GM21367 (cell line): ENCODE measurements at regions not wholly inside any gene's neighbourhood (a gene's known extent, or its start where the extent isn't known, plus 50 kb on each side); places are given as distances from the start of the nearest gene placed in this dataset.

Experiments used
- ATAC-seq: cut with Tn5 transposase; IDR thresholded peaks from one replicate; pipeline ENCODE4 v1.9.1; 2021; ENCODE audit not compliant: unreplicated experiment

DNA sequence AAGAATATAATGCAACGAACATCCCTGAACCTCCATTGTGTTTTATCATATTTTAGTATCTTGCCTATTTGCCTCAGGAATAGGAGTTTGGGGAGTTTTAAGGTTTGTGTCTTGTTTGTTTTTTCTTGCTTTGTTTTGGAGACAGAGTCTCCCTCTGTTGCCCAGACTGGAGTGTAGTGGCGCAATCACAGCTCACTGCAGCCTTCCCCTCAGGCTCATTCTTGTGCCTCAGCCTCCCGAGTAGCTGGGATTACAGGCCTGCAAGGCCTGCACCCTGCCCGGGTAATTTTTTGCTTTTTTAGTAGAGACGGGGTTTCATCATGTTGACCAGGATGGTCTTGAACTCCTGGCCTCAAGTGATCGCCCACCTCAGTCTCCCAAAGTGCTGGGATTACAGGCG is 63.3 kb upstream of the CARMIL1 start:
- no peak for ATAC-seq

DNA sequence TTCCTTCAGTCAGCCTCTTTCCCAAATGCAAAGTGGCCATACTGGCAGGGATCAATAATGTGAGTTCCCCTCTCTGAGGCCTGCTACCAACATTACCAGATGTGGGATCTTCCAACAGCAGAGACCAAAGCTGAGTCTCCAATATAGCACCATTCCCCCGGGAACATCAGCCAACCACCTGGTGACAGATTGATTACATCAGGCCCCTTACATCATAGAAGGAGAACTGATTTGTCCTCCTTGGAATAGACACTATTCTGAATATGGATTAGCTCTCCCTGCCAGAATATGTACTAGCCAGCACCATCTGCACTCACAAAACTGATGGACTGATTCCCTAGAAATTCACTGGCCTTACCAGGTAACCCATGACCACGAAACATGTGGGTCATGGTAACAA is 61.9 kb upstream of the CARMIL1 start:
- no peak for ATAC-seq

GRCh38 chr6:25217829-25218228 is 61.3 kb upstream of the CARMIL1 start:
- no peak for ATAC-seq

GRCh38 chr6:25218346-25218745 is 60.8 kb upstream of the CARMIL1 start:
- no peak for ATAC-seq

- ATAC-seq, result no peak
These were observed 59.8 kb upstream of the CARMIL1 start for GRCh38 chr6:25219216-25219916.

GRCh38 chr6:25219917-25220278 is 59.3 kb upstream of the CARMIL1 start:
- ATAC-seq, result no peak

DNA sequence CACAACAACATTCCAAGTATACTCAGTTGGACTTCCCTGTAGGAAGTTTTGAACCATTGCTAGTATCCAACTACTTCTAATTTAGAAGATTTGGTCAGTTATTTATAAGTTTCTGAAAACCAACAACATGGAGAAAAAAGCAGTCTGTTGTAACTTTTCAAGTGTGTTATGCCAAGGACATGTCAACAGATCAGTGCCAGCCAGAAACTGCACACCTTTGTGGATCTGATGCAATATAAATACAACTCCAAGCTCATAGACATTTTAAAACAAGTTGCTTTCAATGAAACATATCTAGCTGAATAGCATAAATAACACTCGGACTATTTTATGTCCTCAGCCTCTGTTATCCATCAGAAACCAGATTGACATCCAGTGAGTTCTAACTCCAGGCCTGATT is 58.3 kb upstream of the CARMIL1 start:
- no peak for ATAC-seq

DNA sequence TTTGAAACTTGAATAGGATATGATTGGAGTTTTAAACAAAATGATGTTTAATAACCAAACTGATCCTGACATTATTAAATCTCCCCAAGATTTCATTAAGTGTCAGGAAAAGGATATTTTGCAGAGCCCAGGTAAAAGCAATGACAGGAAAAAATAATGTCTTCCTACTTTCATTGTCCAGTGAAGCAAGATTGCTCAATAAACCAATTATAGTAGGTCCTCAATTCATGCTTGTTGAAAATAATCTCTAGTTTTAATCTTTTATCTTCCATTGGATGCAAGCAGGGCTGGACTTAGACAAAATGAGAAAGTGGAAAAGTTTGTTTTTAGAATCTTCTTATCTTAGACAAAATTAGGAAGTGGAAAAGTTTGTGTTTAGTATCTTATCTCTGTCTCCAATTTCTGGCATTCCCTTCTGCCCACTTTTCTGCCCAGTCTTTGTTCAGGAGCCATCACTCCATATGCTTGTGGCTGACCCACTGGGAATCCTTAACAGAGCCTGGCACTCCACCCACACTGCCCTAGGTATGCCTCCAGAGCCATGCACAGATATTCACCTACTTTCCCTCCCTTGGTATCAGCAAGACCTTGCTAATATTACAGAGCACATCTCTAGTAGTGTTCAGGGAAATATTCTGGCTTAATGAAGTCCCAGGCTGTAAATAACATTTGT is 57.0 kb upstream of the CARMIL1 start:
- ATAC-seq, result no peak

DNA sequence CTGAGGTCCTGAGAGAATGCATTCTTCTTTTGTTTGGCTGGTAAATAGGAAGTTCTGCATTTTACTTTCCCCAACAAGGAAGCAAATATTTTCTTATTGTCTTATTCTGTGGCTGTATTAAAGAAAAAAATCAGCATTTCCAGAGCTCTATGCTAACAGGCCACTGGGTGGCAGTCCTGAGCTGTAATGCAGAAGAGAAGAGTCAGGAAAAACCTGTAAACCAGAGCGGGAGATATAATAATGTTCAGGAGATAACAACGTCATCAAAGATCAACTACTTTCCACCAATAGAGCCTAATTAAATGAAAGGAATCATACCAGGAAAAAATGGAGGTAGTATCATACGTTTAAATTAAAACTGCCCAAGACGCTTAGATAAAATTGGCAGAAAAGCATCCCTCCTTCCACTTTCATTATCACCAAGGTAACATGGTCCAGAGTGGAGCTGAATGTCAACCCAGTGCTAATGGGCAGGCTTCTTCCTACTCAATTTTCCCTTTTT is 55.6 kb upstream of the CARMIL1 start:
- ATAC-seq, result no peak

DNA sequence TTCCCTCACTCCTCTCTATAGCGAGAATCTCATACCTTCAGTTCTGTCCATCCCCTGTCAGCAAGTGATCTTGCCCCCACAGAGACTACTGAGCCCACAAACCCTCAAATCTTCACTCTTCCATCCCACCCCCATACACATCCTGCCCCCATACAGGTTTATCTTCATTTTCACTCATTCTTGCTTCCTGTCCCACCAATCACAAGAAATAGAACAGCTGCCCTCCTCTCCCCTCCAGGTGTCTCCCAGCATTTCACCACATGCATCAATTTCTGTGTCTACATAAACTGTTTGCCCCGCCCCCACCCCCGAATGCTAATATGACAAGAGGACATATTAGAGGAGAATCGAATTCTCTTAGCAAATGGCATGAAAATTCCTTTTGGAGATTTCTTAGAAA is 54.9 kb upstream of the CARMIL1 start:
- ATAC-seq, result no peak

DNA sequence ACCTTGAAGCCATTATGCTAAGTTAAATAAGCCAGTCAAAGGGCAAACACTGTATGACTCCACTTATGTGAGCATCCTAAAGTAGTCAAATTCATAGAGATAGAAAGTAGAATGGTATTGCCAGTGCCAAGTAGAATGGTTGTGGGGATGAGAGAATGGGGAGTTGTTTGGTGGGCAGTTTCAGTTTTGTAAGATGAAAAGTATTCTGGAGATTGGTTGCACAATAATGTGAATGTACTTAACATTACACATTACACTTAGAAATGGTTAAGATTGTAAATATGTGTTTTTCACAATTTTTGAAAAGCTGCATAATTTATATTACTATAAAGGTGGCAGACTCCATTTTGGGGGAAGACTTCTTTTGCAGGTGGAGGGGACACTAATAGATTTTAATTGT is 51.3 kb upstream of the CARMIL1 start:
- ATAC-seq, result no peak
